Pancreas (tissue), 10 donors: ENCODE measurements at regions not wholly inside any gene's neighbourhood (a gene's known extent, or its start where the extent isn't known, plus 50 kb on each side); places are given as distances from the start of the nearest gene placed in this dataset.

Experiments
- ATAC-seq, 4 donors: fragments of 200-7000 bp; cut with Tn5 transposase; one replicate each; pipeline versions ENCODE4 v1.8.0 to v1.9.1; 2020; ENCODE audit warnings: mild to moderate bottlenecking in 4 of 4, moderate library complexity in 4 of 4
- DNase-seq, 6 donors: peaks; one replicate each; pipeline ENCODE4 v3.0.0-alpha.2; 2020
- FAIRE-seq: peaks from 2 replicates; lab custom pipeline; 2012; peaks lifted over from hg19 to GRCh38; lab: Jason Lieb, UNC
- H3K27ac ChIP-seq, 4 donors: fragments of 200-600 bp; sonication (generic); 1 replicate in 3 of 4; 2 replicates in 1 of 4; pipeline versions ENCODE4 v1.5.0 to v1.8.0; 2020
- H3K27me3 ChIP-seq, 4 donors: fragments of 200-600 bp; one replicate each; pipeline ENCODE4 v1.8.0; 2021
- H3K36me3 ChIP-seq, 3 donors: fragments of 200-600 bp; sonication (generic) in 1 of 3; one replicate each; pipeline versions ENCODE4 v1.5.0 to v1.8.0; 2020 to 2021
- H3K4me1 ChIP-seq, 3 donors: fragments of 200-600 bp; one replicate each; pipeline ENCODE4 v1.8.0; 2021
- H3K4me3 ChIP-seq, 4 donors: fragments of 200-600 bp; sonication (generic) in 2 of 4; one replicate each; pipeline versions ENCODE4 v1.5.0 to v1.8.0; 2020 to 2021
- H3K9me3 ChIP-seq, 4 donors: fragments of 200-600 bp; one replicate each; pipeline ENCODE4 v1.8.0; 2021
- WGBS, 2 donors: extraction: QIAGEN DNeasy Blood & Tissue Kit; methylation state at CpG; one replicate each; pipeline ENCODE4 v1.1.7; 2013; 5-methylcytosine and 5-hydroxymethylcytosine counted together
- intact Hi-C, 3 donors: fragments of 100-400 bp; cut with DNase I; formaldehyde crosslinking; loops; one replicate each; pipeline versions ENCODE4 v1.11.1 to v1.14.2; 2022
- TF ChIP-seq, protein P1 (sequence below), 4 donors: fragments of 200-600 bp; sonication (generic) in 3 of 4; IDR thresholded peaks; one replicate each; pipeline versions ENCODE4 v1.5.0 to v1.8.0; 2021; ENCODE audit warnings: antibody characterized with exemption in 4 of 4
- donor health status: healthy with polysubstance abuse.
- donor health status: DM: no; HTN: no; CAD: no; lungs with moderate emphysema.
- donor health status: DM: no; HTN: no; CAD: no.
- donor health status: control.
- donor health status: control.
- donor health status: Bipolar disorder and iron deficiency.
- donor health status: DM: yes; HTN: yes; CAD: no.
- donor health status: DM: no; HTN: no; CAD: no.
- donor health status: DM: no; HTN: no; CAD: no.
- donor health status: DM: yes; HTN: yes; CAD: no.

- ATAC-seq (peak; percentile 91 to 96 (median 95)), DNase-seq (peak in 1 of 6 donors; percentile 12), FAIRE-seq (peak; percentile 94)
- no peaks in the 10 kb centered on the region for H3K36me3 ChIP-seq
- intact Hi-C loops = loop anchor here in 2 of 3 donors (5.0 to 10.0 kb wide), 2 partner anchors 375 to 378 kb away; no protein-coding TSS in a partner anchor
- H3K4me1 ChIP-seq = no peaks in the 10 kb centered on the region
- no peaks in the 10 kb centered on the region for H3K27me3 ChIP-seq
- TF ChIP-seq, protein P1, sequence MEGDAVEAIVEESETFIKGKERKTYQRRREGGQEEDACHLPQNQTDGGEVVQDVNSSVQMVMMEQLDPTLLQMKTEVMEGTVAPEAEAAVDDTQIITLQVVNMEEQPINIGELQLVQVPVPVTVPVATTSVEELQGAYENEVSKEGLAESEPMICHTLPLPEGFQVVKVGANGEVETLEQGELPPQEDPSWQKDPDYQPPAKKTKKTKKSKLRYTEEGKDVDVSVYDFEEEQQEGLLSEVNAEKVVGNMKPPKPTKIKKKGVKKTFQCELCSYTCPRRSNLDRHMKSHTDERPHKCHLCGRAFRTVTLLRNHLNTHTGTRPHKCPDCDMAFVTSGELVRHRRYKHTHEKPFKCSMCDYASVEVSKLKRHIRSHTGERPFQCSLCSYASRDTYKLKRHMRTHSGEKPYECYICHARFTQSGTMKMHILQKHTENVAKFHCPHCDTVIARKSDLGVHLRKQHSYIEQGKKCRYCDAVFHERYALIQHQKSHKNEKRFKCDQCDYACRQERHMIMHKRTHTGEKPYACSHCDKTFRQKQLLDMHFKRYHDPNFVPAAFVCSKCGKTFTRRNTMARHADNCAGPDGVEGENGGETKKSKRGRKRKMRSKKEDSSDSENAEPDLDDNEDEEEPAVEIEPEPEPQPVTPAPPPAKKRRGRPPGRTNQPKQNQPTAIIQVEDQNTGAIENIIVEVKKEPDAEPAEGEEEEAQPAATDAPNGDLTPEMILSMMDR (IDR thresholded peaks at IDR 0.05) = peak; percentile 36 to 60 (median 48)
- no peaks in the 10 kb centered on the region for H3K9me3 ChIP-seq
- WGBS, 2 donors = 45 to 48% methylated on average over 19 of the region's 19 CpGs
- H3K27ac ChIP-seq = no peak overlapping the region
- no peak overlapping the region for H3K4me3 ChIP-seq
Measured at GRCh38 chr1:70509996-70510876, 99.2 kb downstream of the CTH start.

DNA sequence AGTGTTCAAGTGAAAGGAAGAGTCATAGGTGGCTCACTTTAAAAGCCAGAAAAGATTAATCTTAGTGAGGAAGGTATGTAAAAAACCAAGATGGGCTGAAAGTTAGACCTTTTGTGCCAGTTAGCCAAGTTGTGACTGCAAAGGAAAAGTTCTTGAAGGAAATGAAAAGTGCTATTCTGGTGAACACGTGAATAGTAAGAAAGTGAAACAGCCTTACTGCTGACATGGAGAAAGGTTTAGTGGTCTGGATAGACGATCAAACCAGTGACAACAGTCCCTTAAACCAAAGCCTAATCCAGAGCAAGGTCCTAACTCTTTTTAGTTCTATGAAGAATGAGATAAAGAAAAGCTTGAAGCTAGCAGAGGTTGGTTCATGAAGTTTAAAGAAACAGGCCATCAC, 106.4 kb downstream of the CTH start:
- Histone ChIP-seq H3K27me3 (no peaks in the 10 kb centered on the region), H3K36me3 (no peaks in the 10 kb centered on the region), H3K9me3 (no peaks in the 10 kb centered on the region), H3K4me3 (no peak overlapping the region), H3K27ac (no peak overlapping the region), H3K4me1 (no peaks in the 10 kb centered on the region)
- FAIRE-seq = no peak
- no peak for DNase-seq
- 72 to 83% methylated on average over 2 of the region's 2 CpGs for WGBS, 2 donors
- TF ChIP-seq, protein P1 (IDR thresholded peaks at IDR 0.05) = no peak
- intact Hi-C loops = loop anchor here in 1 of 3 donors (10.0 kb wide), 1 partner anchor 383 kb away; no protein-coding TSS in a partner anchor
- no peak for ATAC-seq

GRCh38 chr1:70518106-70518505, 107.0 kb downstream of the CTH start:
- no peak for DNase-seq
- Histone ChIP-seq H3K4me3 (no peak overlapping the region), H3K27ac (no peak overlapping the region), H3K36me3 (no peaks in the 10 kb centered on the region), H3K4me1 (no peaks in the 10 kb centered on the region), H3K9me3 (no peaks in the 10 kb centered on the region), H3K27me3 (no peaks in the 10 kb centered on the region)
- no peak for FAIRE-seq
- intact Hi-C loops = loop anchor here in 1 of 3 donors (10.0 kb wide), 1 partner anchor 383 kb away; no protein-coding TSS in a partner anchor
- 84 to 96% methylated on average over 1 of the region's 1 CpG for WGBS, 2 donors
- TF ChIP-seq, protein P1 (IDR thresholded peaks at IDR 0.05) = no peak
- no peak for ATAC-seq

DNA sequence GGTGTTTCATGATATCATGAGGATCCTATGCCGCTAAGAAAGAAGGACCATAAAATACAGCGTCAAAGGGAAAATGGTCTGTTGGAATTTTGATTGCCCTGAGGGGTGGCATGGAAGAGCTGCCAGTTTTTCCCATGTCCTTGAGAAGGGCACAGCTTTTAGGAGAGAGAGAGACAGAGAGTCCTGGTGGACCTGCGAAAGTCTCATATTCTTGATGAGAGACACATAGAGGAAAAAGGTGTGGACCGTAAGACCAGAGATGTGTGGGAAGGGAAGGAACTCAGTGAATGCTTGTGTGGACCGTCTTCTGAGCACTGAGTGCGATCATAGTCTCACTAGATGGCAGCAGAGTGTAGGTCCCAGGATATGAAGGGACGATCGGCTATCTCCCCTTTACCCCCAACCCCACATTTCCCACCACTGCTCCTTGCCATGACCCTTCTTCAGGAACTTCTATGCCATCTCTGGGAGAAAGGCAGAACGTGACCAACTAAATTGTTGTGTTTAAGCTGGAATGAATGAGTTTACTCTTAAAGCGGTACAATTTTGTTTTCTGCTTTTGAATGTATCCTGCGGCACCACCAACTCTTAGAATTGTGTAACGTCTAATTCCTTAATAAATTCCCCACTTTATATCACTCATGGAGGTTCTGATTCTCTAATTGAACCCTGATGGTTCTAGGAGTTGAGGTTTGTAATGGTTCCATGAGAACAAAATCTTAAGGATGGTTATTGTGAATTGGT, 117.7 kb downstream of the CTH start:
- no peaks in the 10 kb centered on the region for H3K4me1 ChIP-seq
- intact Hi-C loops = loop anchor here in 1 of 3 donors (10.0 kb wide), 1 partner anchor 526 kb away; no protein-coding TSS in a partner anchor
- no peaks in the 10 kb centered on the region for H3K36me3 ChIP-seq
- no peaks in the 10 kb centered on the region for H3K9me3 ChIP-seq
- FAIRE-seq (no peak), DNase-seq (peak in 2 of 6 donors; percentile 18 to 36), ATAC-seq (peak; percentile 53 to 92 (median 88))
- WGBS, 2 donors = 21 to 28% methylated on average over 12 of the region's 12 CpGs
- H3K4me3 ChIP-seq = no peak overlapping the region
- TF ChIP-seq, protein P1 (IDR thresholded peaks at IDR 0.05) = peak in 3 of 4 donors; percentile 37 to 49 (median 38)
- no peak overlapping the region for H3K27ac ChIP-seq
- no peaks in the 10 kb centered on the region for H3K27me3 ChIP-seq
